ENCODE measurements at regions not wholly inside any gene's neighbourhood (a gene's known extent, or its start where the extent isn't known, plus 50 kb on each side); places are given as distances from the start of the nearest gene placed in this dataset.

DNA sequence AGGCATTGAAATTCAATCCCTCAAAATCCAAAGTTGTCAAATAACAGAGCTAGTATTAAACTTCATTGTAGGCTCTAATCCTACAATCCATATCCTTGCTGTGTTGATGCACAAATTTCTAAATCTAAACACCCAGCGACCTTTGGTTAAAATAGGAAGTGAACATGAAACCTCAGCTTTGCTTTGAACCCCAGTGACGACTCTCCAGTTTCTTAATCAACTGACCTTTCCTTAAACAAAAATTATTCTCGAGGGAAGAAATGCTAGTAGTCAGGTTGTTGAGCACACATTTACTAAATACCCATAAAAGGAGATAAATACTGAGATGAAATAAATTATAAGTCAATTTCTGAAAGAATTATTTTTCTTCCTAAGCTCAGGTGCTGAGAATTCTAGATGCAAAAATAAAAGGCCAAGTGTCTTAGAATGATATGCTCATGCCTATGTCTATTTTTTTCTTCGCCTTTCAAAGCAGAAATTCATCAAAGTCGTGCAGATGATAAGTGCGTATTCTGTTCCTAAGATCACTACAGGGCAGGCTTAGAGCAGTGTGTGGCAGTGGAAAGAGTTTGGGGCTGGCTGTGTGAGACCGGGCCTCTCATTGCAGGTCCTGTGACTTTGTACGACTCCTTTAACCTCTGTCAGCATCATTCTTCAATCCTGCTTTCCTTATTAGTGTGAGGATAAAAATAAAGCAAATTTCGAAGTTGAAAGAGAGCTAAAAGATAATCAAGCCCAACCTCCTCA is 208.7 kb downstream of the PRL start:
- TF ChIP-seq, protein P1, sequence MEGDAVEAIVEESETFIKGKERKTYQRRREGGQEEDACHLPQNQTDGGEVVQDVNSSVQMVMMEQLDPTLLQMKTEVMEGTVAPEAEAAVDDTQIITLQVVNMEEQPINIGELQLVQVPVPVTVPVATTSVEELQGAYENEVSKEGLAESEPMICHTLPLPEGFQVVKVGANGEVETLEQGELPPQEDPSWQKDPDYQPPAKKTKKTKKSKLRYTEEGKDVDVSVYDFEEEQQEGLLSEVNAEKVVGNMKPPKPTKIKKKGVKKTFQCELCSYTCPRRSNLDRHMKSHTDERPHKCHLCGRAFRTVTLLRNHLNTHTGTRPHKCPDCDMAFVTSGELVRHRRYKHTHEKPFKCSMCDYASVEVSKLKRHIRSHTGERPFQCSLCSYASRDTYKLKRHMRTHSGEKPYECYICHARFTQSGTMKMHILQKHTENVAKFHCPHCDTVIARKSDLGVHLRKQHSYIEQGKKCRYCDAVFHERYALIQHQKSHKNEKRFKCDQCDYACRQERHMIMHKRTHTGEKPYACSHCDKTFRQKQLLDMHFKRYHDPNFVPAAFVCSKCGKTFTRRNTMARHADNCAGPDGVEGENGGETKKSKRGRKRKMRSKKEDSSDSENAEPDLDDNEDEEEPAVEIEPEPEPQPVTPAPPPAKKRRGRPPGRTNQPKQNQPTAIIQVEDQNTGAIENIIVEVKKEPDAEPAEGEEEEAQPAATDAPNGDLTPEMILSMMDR (IDR thresholded peaks at IDR 0.05), result no peak
- TF ChIP-seq POLR2AphosphoS5 (IDR thresholded peaks at IDR 0.05; ENCODE audit: low read depth, low read length), result no peak
- no peak for TF ChIP-seq SIN3A (IDR thresholded peaks at IDR 0.05; ENCODE audit: borderline replicate concordance, insufficient read depth, low read depth, low read length)
- TF ChIP-seq, protein P2, sequence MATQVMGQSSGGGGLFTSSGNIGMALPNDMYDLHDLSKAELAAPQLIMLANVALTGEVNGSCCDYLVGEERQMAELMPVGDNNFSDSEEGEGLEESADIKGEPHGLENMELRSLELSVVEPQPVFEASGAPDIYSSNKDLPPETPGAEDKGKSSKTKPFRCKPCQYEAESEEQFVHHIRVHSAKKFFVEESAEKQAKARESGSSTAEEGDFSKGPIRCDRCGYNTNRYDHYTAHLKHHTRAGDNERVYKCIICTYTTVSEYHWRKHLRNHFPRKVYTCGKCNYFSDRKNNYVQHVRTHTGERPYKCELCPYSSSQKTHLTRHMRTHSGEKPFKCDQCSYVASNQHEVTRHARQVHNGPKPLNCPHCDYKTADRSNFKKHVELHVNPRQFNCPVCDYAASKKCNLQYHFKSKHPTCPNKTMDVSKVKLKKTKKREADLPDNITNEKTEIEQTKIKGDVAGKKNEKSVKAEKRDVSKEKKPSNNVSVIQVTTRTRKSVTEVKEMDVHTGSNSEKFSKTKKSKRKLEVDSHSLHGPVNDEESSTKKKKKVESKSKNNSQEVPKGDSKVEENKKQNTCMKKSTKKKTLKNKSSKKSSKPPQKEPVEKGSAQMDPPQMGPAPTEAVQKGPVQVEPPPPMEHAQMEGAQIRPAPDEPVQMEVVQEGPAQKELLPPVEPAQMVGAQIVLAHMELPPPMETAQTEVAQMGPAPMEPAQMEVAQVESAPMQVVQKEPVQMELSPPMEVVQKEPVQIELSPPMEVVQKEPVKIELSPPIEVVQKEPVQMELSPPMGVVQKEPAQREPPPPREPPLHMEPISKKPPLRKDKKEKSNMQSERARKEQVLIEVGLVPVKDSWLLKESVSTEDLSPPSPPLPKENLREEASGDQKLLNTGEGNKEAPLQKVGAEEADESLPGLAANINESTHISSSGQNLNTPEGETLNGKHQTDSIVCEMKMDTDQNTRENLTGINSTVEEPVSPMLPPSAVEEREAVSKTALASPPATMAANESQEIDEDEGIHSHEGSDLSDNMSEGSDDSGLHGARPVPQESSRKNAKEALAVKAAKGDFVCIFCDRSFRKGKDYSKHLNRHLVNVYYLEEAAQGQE (IDR thresholded peaks at IDR 0.05; ENCODE audit: insufficient read depth in 1 of 2, low read depth in 2 of 2, low read length in 1 of 2), result no peak
- no peak for TF ChIP-seq TCF7L2 (IDR thresholded peaks at IDR 0.05; ENCODE audit: low read depth, low read length)
